ENCODE measurements at regions not wholly inside any gene's neighbourhood (a gene's known extent, or its start where the extent isn't known, plus 50 kb on each side); places are given as distances from the start of the nearest gene placed in this dataset.
"Not testable (repeated sequence)": the region's sequence is repeated elsewhere in the genome, so short reads cannot be mapped to it uniquely, and the experiment has no call there.

- DNase-seq (ENCODE audit: extremely low spot score) = no peak
- CTCF ChIA-PET = no interaction called here
- TF ChIP-seq, protein P1, sequence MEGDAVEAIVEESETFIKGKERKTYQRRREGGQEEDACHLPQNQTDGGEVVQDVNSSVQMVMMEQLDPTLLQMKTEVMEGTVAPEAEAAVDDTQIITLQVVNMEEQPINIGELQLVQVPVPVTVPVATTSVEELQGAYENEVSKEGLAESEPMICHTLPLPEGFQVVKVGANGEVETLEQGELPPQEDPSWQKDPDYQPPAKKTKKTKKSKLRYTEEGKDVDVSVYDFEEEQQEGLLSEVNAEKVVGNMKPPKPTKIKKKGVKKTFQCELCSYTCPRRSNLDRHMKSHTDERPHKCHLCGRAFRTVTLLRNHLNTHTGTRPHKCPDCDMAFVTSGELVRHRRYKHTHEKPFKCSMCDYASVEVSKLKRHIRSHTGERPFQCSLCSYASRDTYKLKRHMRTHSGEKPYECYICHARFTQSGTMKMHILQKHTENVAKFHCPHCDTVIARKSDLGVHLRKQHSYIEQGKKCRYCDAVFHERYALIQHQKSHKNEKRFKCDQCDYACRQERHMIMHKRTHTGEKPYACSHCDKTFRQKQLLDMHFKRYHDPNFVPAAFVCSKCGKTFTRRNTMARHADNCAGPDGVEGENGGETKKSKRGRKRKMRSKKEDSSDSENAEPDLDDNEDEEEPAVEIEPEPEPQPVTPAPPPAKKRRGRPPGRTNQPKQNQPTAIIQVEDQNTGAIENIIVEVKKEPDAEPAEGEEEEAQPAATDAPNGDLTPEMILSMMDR (IDR thresholded peaks at IDR 0.05; ENCODE audit: control extremely low read depth, extremely low read depth, low read depth, missing control alignments) = no peak
- POLR2A ChIA-PET = no interaction called here
Measured at GRCh38 chr6:74507649-74508048, 698.2 kb downstream of the COL12A1 start.

- CTCF ChIA-PET = interaction anchor here (1.0 kb wide), 1 partner anchor 14 kb away, joined by 3 read pairs; no protein-coding TSS in a partner anchor
- TF ChIP-seq, protein P1 (IDR thresholded peaks at IDR 0.05; ENCODE audit: control extremely low read depth, extremely low read depth, low read depth, missing control alignments) = no peak
- POLR2A ChIA-PET = no interaction called here
Measured at GRCh38 chr6:74505391-74505790, 700.5 kb downstream of the COL12A1 start.

GRCh38 chr6:74504941-74505340, 700.9 kb downstream of the COL12A1 start:
- TF ChIP-seq, protein P1 (IDR thresholded peaks at IDR 0.05; ENCODE audit: control extremely low read depth, extremely low read depth, low read depth, missing control alignments) = no peak
- CTCF ChIA-PET = interaction anchor here (1.0 kb wide), 1 partner anchor 14 kb away, joined by 3 read pairs; no protein-coding TSS in a partner anchor
- POLR2A ChIA-PET = no interaction called here

More at GRCh38 chr6:74505391-74505790, 700.5 kb downstream of the COL12A1 start:
- DNase-seq (ENCODE audit: extremely low spot score) = no peak

DNA sequence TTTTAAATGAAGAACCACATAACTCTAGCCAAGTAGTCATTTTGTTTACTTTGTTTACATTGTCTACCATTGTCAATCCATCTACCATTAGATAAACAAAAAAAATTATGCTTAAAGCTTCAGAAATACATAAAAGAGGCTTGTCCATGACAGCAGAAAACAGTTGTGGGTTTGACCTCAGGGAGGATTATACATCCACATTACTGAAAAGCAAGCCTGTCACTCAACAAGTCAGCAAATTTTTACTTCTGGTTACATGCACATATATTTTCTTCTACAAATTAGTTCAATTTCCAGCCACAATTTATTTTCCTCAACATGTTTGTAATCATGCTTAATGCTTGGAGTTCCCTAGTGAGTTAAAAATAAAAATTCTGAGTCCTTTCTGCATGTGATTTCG, 713.3 kb downstream of the COL12A1 start:
- CTCF ChIA-PET = no interaction called here
- POLR2A ChIA-PET = no interaction called here

More at GRCh38 chr6:74504941-74505340, 700.9 kb downstream of the COL12A1 start:
- DNase-seq (ENCODE audit: extremely low spot score) = no peak

DNA sequence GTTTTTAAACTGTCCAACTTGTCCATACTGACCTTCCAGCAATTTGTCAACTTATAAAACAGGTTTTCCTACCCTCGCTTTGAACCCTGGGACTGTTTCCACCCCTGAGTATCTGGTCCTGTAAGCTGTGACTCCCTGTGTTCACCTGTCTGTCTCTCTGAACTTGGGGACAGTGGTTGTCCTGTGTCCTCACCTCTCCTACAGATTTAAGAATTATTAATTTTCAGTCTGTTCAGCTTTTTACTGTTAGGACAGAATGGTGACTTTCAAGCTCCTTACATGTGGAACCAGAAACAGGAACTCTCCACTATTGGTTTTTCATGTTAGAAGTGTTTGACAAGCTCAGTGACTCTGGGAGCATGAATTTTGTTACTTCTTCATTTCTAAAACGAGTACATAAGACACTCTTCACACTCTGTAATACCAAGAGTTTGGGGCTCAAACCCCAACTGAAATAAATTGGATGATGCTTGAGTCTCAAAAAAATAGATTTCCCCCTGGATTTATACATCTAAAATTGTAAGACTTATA, 713.9 kb downstream of the COL12A1 start:
- no peak for DNase-seq (ENCODE audit: extremely low spot score)
- ChIA-PET CTCF (no interaction called here), POLR2A (no interaction called here)
- TF ChIP-seq, protein P1 (IDR thresholded peaks at IDR 0.05; ENCODE audit: control extremely low read depth, extremely low read depth, low read depth, missing control alignments) = no peak

More for the DNA sequence above, 713.3 kb downstream of the COL12A1 start:
- DNase-seq (ENCODE audit: extremely low spot score) = no peak
- TF ChIP-seq, protein P1 (IDR thresholded peaks at IDR 0.05; ENCODE audit: control extremely low read depth, extremely low read depth, low read depth, missing control alignments) = no peak

DNA sequence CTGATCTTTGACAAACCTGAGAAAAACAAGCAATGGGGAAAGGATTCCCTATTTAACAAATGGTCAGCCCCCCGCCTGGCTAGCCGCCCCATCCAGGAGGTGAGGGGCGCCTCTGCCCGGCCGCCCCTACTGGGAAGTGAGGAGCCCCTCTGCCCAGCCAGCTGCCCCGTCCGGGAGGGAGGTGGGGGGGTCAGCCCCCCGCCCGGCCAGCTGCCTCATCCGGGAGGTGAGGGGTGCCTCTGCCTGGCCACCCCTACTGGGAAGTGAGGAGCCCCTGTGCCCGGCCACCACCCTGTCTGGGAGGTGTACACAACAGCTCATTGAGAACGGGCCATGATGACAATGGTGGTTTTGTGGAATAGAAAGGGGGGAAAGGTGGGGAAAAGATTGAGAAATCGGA, 717.1 kb downstream of the COL12A1 start:
- POLR2A ChIA-PET; DNase-seq (ENCODE audit: extremely low spot score); CTCF ChIA-PET: not testable (repeated sequence)

GRCh38 chr6:74482180-74482579, 723.7 kb downstream of the COL12A1 start:
- no peak for DNase-seq (ENCODE audit: extremely low spot score)
- TF ChIP-seq, protein P1 (IDR thresholded peaks at IDR 0.05; ENCODE audit: control extremely low read depth, extremely low read depth, low read depth, missing control alignments) = no peak
- ChIA-PET CTCF (no interaction called here), POLR2A (no interaction called here)

All from GM10248 (cell line).